ENCODE measurements at regions not wholly inside any gene's neighbourhood (a gene's known extent, or its start where the extent isn't known, plus 50 kb on each side); places are given as distances from the start of the nearest gene placed in this dataset.

DNA sequence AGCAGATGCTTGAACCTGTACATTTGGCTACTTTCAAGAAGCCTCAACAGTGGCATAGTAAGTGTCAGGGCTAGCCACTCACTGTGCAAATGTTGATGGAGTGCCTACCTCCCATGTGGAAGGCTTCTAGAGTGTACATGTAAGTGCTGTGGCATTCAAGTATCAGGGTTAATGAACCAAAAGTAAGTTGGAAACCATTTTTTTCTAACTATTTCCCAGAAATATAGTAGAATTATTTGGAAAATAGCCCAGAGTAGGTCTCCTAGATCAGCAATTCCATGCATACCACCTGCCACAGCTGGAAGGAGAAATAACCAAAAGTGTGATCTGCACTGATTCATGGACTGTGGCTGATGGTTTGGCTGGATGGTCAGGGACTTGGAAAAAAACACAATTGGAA is 53.3 kb downstream of the FOXD1 start:
- TF ChIP-seq, protein P1, sequence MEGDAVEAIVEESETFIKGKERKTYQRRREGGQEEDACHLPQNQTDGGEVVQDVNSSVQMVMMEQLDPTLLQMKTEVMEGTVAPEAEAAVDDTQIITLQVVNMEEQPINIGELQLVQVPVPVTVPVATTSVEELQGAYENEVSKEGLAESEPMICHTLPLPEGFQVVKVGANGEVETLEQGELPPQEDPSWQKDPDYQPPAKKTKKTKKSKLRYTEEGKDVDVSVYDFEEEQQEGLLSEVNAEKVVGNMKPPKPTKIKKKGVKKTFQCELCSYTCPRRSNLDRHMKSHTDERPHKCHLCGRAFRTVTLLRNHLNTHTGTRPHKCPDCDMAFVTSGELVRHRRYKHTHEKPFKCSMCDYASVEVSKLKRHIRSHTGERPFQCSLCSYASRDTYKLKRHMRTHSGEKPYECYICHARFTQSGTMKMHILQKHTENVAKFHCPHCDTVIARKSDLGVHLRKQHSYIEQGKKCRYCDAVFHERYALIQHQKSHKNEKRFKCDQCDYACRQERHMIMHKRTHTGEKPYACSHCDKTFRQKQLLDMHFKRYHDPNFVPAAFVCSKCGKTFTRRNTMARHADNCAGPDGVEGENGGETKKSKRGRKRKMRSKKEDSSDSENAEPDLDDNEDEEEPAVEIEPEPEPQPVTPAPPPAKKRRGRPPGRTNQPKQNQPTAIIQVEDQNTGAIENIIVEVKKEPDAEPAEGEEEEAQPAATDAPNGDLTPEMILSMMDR (conservative IDR thresholded peaks at IDR 0.05) = no peak
- Mint-ChIP-seq H3K4me1 (no peaks in the 10 kb centered on the region), H3K27me3 (ENCODE audit: low read depth) (peaks cover 34% of the 10 kb centered on the region), H3K27ac (ENCODE audit: unreplicated experiment) (no peak overlapping the region), H3K4me3 (no peak overlapping the region), H3K36me3 (ENCODE audit: low read depth) (no peaks in the 10 kb centered on the region), H3K9me3 (no peaks in the 10 kb centered on the region)
- DNase-seq (ENCODE audit: low read depth, low spot score) = no peak

DNA sequence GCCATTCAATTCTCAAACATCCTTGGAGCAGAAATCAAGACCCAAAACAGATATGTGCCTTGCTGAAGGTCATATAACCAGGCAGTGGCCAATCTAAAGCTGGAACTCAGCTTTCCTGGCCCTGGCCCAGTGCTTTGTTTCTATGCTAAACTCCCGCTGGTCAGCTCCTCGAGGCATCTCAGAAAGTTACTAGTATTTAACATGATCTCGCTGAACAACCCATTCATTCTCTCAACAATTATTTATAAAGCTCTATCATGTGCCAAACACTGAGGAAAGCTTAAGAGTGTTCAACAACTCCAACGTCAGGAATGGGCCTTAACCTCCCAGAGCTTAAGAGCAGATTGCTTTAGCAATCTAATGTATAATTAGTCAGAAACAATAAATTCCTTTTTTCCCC is 54.0 kb downstream of the FOXD1 start:
- Mint-ChIP-seq H3K4me3 (no peak overlapping the region), H3K36me3 (ENCODE audit: low read depth) (no peaks in the 10 kb centered on the region), H3K27ac (ENCODE audit: unreplicated experiment) (no peak overlapping the region), H3K9me3 (no peaks in the 10 kb centered on the region), H3K4me1 (no peaks in the 10 kb centered on the region), H3K27me3 (ENCODE audit: low read depth) (peaks cover 36% of the 10 kb centered on the region)
- no peak for DNase-seq (ENCODE audit: low read depth, low spot score)
- TF ChIP-seq, protein P1 (conservative IDR thresholded peaks at IDR 0.05) = no peak

DNA sequence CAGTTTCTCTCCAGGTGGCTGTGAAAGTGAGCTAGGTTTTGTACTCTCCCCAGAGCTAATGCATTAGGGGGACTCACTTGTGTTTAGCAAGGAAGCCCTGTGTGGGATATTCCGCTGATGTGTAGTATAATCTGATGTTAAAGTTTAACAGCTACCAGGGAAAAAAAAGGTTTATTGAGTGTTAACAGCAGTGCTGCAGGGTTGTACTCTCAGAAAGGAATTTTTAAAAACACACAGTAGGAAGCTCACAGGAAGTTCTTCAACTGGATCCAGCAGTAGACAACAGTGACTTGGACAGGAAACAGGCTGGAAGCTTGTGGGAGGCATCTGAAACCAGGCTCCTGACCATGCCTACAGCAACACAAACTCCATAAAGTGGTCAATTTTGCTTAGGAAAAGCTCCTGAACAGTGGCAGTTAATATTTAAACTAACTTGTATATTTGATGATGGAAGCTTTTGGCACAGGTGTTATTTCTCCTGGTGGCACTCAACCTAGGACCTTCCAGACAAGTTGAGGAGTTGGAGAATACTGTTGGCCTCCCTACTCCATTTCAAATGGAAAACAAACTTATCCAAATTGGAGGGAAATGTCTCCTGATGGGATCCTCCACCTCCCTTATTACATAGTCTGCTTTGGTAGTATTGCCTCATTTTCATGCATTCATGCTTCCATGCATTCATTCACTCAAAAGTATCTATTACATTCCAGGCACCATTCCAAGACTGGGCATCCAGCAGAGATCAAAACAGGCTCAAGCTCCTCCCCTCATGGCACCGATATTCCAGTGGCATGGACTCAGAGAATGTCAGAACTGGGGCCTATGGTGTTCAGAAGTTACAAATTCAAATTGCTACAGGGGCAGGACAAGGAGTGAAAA is 54.7 kb downstream of the FOXD1 start:
- Mint-ChIP-seq H3K27me3 (ENCODE audit: low read depth) (peaks cover 36% of the 10 kb centered on the region), H3K4me3 (no peak overlapping the region), H3K9me3 (no peaks in the 10 kb centered on the region), H3K36me3 (ENCODE audit: low read depth) (no peaks in the 10 kb centered on the region), H3K4me1 (no peaks in the 10 kb centered on the region), H3K27ac (ENCODE audit: unreplicated experiment) (no peak overlapping the region)
- TF ChIP-seq, protein P1 (conservative IDR thresholded peaks at IDR 0.05) = no peak
- no peak for DNase-seq (ENCODE audit: low read depth, low spot score)

DNA sequence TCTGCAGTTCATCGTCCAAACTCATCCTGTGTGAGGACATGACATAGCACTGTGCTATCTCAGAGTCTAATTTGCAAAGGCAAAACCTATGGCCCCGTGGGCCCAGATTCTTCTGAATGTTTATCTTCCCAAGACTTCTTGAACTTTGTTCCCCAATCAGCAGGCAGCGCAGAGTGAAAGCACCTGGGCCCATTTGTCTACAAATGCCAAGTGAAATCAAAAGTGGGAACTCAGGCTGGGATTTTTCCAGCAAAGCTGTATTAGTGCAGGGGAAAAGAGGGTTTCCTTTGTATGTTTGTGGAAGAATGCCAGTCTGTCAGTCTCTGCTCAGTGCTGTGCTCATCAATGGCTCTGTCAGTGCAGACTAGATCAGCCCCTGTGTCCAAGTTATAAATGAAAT is 55.8 kb downstream of the FOXD1 start:
- no peak overlapping the region for H3K4me3 Mint-ChIP-seq
- H3K4me1 Mint-ChIP-seq = no peaks in the 10 kb centered on the region
- TF ChIP-seq, protein P1 (conservative IDR thresholded peaks at IDR 0.05) = no peak
- peaks cover 35% of the 10 kb centered on the region for H3K27me3 Mint-ChIP-seq (ENCODE audit: low read depth)
- H3K27ac Mint-ChIP-seq (ENCODE audit: unreplicated experiment) = no peak overlapping the region
- no peaks in the 10 kb centered on the region for H3K36me3 Mint-ChIP-seq (ENCODE audit: low read depth)
- H3K9me3 Mint-ChIP-seq = no peaks in the 10 kb centered on the region
- no peak for DNase-seq (ENCODE audit: low read depth, low spot score)

DNA sequence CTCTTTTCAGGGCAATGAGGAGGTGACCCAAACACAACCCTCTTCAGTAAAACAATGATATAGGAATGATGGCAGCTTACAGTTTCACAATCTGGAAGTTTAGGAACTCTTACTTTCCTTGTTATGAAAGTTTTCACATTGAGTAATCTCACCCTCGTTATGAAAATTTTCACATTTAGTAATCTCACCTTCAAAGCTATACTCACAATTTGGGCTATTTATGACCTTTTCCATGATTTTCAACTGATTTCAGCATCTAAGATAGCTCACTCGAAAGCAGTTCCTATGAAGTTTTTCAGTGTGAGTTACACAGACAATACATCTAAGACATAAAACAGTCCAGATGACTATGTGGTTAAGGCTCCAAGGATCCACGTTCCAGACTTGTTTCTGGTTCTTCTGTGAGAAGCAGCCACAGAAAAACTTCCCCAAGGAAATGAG is 57.1 kb downstream of the FOXD1 start:
- Mint-ChIP-seq H3K4me1 (no peaks in the 10 kb centered on the region), H3K36me3 (ENCODE audit: low read depth) (no peaks in the 10 kb centered on the region), H3K4me3 (no peak overlapping the region), H3K9me3 (no peaks in the 10 kb centered on the region), H3K27me3 (ENCODE audit: low read depth) (peaks cover 29% of the 10 kb centered on the region), H3K27ac (ENCODE audit: unreplicated experiment) (no peak overlapping the region)
- TF ChIP-seq, protein P1 (conservative IDR thresholded peaks at IDR 0.05) = no peak
- DNase-seq (ENCODE audit: low read depth, low spot score) = no peak

Data from neural crest cell (in vitro differentiated cells).